ENCODE measurements at regions not wholly inside any gene's neighbourhood (a gene's known extent, or its start where the extent isn't known, plus 50 kb on each side); places are given as distances from the start of the nearest gene placed in this dataset.

DNA sequence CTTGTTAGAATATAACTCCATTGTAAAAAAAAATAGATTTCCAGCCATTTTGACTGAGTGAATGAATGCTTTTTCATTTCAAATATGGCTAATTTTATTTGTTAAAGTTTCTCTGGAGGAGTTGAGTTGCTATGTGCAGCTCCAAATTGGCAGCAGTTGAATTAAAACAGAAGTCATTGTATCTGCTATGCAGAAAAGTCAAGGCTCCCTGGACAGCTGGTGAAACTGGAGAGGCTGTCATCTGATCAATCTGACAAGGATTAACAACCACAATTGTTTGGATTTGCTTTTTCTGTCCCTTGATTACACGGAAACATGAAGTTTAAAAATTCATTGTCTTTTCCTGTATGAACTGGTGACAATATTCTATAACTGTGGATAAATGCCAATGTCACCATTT, 713.9 kb downstream of the EFNA5 start:
- TF ChIP-seq, protein P1, sequence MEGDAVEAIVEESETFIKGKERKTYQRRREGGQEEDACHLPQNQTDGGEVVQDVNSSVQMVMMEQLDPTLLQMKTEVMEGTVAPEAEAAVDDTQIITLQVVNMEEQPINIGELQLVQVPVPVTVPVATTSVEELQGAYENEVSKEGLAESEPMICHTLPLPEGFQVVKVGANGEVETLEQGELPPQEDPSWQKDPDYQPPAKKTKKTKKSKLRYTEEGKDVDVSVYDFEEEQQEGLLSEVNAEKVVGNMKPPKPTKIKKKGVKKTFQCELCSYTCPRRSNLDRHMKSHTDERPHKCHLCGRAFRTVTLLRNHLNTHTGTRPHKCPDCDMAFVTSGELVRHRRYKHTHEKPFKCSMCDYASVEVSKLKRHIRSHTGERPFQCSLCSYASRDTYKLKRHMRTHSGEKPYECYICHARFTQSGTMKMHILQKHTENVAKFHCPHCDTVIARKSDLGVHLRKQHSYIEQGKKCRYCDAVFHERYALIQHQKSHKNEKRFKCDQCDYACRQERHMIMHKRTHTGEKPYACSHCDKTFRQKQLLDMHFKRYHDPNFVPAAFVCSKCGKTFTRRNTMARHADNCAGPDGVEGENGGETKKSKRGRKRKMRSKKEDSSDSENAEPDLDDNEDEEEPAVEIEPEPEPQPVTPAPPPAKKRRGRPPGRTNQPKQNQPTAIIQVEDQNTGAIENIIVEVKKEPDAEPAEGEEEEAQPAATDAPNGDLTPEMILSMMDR (IDR thresholded peaks at IDR 0.05; ENCODE audit: low read depth, low read length, missing control alignments): no peak
- DNase-seq (ENCODE audit: low read depth): no peak
- H3K4me3 ChIP-seq (ENCODE audit: low read depth, low read length): no peak overlapping the region

DNA sequence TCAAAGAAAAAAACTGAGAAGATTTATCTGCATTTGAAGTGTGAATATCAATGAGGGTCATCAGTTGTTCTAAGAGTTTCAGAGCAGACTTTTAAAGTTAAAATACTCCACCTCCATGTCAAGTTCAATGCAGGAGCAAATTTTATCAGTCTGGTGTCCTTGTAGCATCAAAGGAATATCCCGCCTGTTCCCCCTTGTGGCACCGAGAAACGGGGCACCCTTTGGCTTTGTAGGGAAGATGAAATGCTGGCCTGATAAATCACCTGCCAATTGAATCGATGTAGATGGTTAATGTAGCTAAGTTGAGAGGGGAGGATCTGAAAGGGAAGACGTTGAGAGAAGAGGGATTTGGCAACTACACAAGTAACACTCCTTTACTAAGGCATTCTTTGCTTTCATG, 714.5 kb downstream of the EFNA5 start:
- H3K4me3 ChIP-seq (ENCODE audit: low read depth, low read length): no peak overlapping the region
- no peak for DNase-seq (ENCODE audit: low read depth)
- TF ChIP-seq, protein P1 (IDR thresholded peaks at IDR 0.05; ENCODE audit: low read depth, low read length, missing control alignments): no peak

DNA sequence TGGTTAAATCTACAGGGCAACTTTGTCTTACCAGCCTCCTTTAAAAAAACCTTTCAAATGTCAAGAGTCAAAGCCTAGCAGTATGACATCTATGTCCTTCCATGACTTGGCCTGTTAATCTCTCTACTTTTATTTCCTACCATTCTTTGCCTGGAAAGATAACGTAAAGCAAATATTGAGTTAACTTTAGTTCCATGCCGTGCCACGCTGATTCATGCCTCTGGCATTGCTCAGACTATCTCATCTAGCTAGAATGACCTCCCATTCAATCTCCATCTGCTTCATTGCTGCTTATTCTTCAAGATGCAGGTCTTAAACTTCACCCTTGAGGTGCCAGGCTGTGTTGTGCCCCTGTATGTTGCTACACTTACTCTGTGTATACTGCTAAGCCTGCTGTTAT, 729.8 kb downstream of the EFNA5 start:
- TF ChIP-seq, protein P1 (IDR thresholded peaks at IDR 0.05; ENCODE audit: low read depth, low read length, missing control alignments): no peak
- DNase-seq (ENCODE audit: low read depth): no peak

DNA sequence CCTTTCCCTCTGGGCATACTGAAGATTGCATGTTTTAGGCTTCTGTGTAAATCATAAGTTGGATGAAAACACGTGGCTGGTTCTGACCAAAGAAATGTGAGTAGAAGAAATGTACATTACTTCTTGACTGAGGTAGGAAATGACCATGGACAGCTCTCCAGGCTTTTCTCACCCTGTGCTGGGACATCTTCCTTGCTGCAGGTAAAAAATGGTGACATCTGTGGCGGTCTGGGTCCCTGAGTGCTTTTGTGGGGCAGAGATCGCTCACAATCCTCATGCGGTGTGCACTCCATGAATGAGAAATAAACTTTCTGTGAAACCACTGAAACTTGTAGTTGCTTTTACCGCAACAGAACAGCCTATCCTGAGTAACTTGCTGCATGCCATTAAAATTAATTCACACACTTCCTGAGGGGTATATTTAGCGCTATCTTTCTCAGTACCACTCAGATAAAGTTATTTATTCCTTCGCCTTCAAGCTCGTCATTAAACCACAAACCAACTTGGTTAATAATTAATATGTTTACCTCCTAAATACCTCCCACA, 730.4 kb downstream of the EFNA5 start:
- TF ChIP-seq, protein P1 (IDR thresholded peaks at IDR 0.05; ENCODE audit: low read depth, low read length, missing control alignments): no peak
- no peak for DNase-seq (ENCODE audit: low read depth)
- no peak overlapping the region for H3K4me3 ChIP-seq (ENCODE audit: low read depth, low read length)

More for the DNA sequence above, 729.8 kb downstream of the EFNA5 start:
- H3K4me3 ChIP-seq (ENCODE audit: low read depth, low read length): no peak overlapping the region

DNA sequence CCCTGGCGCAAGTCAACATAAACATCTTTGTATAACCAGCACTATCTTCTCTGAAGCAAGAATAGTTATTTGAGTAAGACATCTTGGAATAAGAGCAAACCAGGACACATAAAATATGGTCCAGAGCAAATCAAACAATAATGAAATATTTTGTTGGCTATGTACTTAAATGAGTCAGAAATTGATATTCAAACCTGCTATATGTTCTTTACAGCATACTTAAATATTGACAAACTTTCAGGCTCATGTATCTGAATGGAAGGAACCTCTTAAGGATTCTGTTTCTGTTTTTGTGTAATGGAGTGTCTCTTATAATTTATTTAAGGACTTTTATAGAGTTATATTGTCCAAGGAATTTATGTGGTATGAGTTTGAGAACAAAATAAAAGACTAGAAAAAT, 747.3 kb downstream of the EFNA5 start:
- TF ChIP-seq, protein P1 (IDR thresholded peaks at IDR 0.05; ENCODE audit: low read depth, low read length, missing control alignments): no peak
- no peak for DNase-seq (ENCODE audit: low read depth)
- no peak overlapping the region for H3K4me3 ChIP-seq (ENCODE audit: low read depth, low read length)

DNA sequence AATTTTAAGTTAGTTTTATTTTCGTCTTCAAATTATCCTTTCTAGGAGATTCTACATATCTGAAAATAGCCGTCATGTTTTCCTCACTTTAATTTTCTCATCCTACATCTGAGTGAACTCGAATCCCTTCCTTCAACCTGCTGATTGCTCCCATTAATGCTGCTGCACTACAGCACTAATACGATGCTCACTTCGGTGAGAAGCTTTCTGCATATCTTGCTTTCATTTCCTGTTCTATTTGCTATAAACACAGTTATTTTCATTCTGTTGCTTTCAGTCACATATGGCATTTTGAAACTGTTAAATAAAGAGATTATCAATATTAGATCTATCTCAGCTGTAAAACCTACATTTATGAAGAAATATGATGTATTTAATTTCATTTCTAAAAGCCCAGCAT, 749.2 kb downstream of the EFNA5 start:
- TF ChIP-seq, protein P1 (IDR thresholded peaks at IDR 0.05; ENCODE audit: low read depth, low read length, missing control alignments): no peak
- no peak for DNase-seq (ENCODE audit: low read depth)
- no peak overlapping the region for H3K4me3 ChIP-seq (ENCODE audit: low read depth, low read length)

DNA sequence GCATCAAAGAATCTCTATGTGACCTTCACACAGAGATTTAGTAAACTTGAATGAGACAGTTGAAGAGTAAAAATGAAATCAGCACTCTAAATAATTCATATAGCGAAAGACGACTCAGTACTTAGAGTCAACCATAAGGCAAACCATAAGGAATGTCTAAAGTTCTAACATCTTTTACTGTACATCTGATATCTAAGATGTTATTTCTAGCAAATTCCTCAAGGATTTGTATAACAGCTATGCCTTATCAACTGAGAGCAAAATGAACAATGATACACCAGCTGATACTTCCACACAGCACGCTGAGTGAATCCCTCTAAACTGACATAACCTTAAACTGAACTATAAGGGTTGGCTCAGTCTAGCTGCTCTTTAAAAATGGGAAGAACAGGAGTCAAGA, 760.3 kb downstream of the EFNA5 start:
- TF ChIP-seq, protein P1 (IDR thresholded peaks at IDR 0.05; ENCODE audit: low read depth, low read length, missing control alignments): no peak
- DNase-seq (ENCODE audit: low read depth): no peak
- H3K4me3 ChIP-seq (ENCODE audit: low read depth, low read length): no peak overlapping the region

Data from GM12864 (cell line).